Skeletal muscle cell (primary cell): ENCODE measurements at regions not wholly inside any gene's neighbourhood (a gene's known extent, or its start where the extent isn't known, plus 50 kb on each side); places are given as distances from the start of the nearest gene placed in this dataset.
"Not testable (repeated sequence)": the region's sequence is repeated elsewhere in the genome, so short reads cannot be mapped to it uniquely, and the experiment has no call there.

ENCODE experiments used
- DNase-seq: peaks from one replicate; pipeline ENCODE4 v3.0.0-alpha.2; 2010; ENCODE audit warnings: low read depth
- H3K4me3 ChIP-seq: 2 replicates; pipeline ENCODE4 v1.5.1; 2011; ENCODE audit warnings: low read depth, mild to moderate bottlenecking, control low read depth, low read length, moderate library complexity

DNA sequence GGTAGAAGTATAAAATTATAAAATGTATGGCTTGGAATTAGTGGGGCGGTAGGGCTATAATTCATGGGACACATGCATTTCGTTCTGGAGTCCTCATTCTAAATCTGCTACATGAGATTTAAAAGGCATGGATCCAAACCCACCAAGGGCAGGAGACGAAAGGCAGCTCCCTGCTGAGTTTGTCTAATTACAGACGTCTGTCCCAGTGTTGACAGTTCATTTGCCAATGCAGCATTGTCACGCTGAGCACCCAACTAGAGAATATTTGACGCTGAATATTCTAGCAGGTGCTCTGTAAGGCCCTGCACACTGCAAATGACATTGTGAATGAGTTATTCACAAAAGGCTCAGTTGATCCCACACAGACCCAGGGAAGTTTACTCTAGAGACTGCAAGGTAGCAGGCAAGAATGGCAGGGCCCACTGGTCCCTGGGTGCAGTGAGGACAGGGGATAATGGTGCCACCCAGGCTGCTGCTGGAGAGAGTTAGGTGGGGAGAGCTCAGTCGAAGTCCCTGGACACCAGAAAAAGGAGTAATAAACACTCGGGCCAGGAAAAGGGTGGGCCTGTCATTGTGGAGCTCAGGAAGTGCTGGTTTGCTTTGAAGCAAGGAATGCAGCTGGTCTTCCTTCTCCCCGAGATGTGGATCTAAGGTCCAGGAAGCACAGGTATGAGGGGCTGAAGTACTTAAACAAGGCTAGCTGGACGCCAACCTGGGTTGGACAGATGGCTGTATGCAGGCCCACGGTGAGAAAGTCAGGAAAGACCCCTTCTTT is 75.0 kb upstream of the JCAD start:
- no peak overlapping the region for H3K4me3 ChIP-seq
- no peak for DNase-seq

DNA sequence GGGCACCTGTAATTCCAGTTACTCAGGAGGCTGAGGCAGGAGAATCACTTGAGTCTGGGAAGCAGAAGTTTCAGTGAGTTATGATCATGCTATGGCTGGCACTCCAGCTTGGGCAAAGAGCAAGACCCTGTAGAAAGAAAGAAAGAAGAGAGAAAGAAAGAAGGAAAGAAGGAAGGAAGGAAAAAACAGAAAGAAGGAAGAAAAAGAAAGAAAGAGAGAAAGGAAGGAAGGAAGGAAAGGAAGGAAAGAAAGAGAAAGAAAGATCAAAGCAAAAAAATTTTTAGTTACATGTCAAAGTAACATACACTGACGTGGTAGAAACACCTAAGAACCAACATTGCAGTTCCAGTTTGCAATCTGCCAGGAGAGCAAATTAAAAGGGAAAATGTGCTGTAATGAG is 73.8 kb upstream of the JCAD start:
- no peak overlapping the region for H3K4me3 ChIP-seq
- no peak for DNase-seq

DNA sequence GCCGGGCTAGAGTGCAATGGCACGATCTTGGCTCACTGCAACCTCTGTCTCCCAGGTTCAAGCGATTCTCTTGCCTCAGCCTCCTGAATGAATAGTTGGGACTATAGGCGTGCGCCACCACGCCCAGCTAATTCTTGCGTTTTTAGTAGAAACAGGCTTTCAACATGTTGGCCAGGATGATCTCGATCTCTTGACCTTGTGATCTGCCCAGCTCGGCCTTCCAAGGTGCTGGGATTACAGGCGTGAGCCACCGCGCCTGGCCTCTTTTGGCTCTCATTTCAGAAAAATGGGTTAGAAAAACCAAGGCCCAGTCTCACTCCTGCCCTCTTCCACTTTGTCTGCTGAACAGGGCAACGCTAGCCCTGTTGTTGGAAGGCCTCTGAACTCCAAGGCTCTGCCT is 72.0 kb upstream of the JCAD start:
- H3K4me3 ChIP-seq, DNase-seq: not testable (repeated sequence)

DNA sequence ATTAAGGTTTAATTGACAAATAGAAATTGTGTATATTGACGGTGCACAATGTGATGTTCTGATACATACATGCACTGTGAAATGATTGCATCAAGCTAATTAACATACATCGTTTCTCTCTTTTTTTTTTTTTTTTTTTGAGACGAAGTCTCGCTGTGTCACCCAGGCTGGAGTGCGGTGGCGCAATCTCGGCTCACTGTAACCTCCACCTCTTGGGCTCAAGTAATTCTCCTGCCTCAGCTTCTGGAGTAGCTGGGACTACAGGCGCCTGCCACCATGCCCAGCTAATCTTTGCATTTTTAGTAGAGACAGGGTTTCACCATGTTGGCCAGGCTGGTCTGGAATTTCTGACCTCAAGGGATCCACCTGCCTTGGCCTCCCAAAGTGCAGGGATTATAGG is 69.9 kb upstream of the JCAD start:
- not testable (repeated sequence) for H3K4me3 ChIP-seq

DNA sequence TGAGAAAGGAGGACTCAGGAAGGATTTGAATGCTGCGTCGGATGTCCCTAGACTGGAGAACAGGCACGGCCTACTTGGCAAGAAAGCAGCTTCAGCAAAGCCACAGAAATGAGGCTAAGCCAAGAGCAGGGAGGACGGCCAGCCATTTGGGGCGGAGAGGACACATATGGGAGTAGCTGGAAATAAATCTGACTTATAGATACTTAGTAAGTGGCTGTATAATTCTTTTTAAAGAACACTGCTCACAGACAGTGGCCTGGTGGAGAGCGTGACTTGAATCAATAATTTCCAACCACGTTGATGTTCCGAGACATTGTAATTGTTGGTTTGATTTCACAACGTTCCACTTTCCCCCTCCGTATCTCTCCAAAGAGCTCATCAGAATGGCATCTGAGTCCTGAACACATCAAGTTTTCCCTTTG is 67.7 kb upstream of the JCAD start:
- H3K4me3 ChIP-seq, result no peak overlapping the region
- DNase-seq, result peak; percentile 56

More for the DNA sequence above, 69.9 kb upstream of the JCAD start:
- not testable (repeated sequence) for DNase-seq

DNA sequence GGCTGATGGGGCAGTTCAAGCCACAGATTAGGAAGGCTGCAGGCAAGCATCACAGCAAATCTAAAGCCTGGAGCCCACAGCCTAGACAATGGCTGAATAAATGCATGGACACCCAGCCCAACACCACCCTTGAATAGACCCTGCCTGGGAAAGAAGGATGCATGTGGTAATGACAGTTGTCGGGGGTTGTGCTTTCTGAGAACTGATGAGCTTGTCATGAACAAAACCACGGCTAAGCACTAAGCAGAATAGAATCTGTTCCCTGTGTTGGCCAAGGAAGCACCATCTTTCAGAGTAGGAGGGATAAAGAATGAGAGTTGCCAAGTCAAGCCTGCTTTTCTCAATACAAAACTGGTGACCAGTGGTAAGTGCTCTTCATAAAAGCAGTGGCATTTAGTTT is 66.1 kb upstream of the JCAD start:
- no peak for DNase-seq
- H3K4me3 ChIP-seq, result no peak overlapping the region

DNA sequence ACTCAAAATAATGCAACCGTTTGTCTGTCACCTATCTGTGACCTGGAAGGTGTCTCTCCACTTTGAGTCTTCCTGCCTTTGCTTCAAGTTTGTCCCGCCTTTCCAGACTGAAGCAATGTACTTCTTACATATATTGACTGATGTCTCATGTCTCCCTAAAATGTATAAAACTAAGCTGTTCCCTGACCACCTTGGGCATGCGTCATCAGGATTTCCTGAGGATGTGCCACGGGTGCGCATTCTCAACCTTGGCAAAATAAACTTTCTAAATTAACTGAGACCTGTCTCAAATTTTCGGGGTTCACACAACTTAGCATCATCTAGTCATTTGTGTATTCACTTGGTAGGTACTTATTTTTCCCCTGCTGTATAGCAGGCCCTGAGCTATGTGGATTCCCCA is 65.3 kb upstream of the JCAD start:
- DNase-seq, result no peak
- no peak overlapping the region for H3K4me3 ChIP-seq

DNA sequence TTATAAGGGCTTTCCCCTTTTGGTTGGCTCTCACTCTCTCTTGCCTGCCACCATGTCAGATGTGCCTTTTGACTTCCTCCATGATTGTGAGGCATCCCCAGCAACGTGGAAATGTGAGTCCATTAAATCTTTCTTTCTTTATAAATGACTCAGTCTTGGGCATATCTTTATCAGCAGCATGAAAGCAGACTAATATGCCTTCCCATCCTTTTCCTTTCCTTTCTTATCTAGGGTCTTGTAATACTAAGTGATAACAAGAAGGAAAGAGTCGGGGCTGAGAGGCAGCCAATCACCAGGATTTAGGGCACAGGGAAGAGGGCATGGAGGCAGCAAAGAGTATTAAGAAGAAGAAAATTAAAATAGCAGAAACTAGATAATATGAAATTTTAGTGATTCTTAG is 62.0 kb upstream of the JCAD start:
- DNase-seq, result no peak
- no peak overlapping the region for H3K4me3 ChIP-seq

DNA sequence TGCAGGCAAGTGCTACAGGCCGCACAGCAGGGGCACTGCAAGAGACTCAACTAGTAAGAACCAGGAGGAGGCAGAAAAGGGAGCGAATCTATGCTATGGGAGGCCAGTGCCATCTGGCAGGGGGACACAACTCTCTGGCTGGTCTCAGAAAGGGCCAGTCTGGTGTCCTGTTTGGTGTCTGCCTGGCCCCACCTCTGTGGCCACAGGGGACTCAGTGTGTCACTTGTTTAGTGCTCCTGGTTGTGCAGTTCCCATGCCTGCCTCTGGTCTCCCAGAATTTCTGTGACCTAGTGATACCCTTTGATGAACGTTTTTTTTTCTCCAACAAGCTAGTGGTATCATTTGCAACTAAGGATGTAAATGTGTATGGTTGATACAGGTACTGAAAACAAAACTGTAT is 59.2 kb upstream of the JCAD start:
- no peak for DNase-seq
- no peak overlapping the region for H3K4me3 ChIP-seq

DNA sequence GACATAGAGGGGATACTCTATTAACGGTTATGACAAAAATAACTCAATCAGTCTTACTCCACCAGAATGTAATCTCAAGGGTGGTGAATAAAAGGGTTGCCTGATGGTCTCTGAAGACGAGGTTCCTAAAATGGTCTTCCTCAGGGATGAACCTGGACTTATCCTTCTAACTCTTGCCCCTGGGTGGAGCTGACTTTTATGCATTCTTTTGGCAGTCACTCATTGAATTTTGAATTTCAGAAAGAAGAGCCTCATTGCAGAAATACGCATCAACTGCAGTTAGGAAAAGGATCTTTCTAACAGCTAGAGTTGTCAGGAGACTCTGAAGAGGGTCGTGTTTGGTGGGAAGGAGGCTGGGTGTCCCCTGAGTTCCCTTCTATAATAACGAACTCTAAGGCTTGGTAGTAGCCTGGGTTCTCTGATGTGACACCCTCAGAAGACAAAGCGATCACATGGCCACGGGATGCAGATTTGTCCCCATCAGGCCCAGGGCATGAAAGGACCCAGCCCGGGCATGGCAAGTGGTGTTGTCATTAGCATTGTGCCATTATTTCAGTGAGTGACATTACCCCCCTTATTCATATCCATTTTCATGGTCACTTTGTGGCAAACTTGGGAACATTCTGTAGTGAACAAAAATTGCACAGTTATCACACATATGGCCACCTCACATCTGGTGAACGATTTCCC is 58.6 kb upstream of the JCAD start:
- no peak for DNase-seq
- no peak overlapping the region for H3K4me3 ChIP-seq

DNA sequence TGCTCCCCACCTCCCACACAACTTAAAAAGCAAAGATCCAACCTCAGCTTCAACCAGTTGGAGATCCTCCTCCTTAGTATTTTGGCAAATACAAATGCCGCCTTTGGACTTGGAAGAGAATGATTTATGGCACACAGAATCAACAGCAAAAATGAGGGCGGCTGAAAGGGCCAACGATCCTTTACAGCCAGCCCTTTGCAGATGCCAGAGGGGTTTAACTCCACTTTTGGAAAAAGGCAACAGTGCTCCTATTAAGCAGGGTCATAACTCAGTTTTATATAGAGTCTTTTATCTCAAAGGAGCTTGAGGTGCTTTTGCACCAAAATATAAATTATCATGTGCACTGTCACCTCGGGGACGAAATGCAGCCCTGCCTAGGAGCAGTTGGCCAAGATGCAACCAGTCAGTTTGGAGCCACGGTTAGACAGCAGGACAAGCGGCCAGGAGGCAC is 56.7 kb upstream of the JCAD start:
- no peak for DNase-seq
- H3K4me3 ChIP-seq, result no peak overlapping the region

DNA sequence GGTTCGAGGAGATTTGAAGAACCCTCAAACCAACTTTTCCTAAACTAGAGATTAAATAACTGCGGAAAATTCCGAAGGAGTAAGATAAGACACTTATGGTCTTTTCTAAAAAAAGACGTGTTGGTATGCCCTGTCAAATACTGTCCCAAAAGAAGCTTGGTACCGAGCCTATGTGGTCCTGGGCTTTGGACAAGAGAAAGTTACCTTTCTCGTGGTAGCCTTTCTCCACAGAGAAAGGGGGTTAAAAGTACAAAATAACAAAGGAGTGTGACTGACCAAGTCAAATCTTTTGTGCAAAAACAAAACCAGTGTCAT is 56.2 kb upstream of the JCAD start:
- no peak overlapping the region for H3K4me3 ChIP-seq
- DNase-seq, result no peak

DNA sequence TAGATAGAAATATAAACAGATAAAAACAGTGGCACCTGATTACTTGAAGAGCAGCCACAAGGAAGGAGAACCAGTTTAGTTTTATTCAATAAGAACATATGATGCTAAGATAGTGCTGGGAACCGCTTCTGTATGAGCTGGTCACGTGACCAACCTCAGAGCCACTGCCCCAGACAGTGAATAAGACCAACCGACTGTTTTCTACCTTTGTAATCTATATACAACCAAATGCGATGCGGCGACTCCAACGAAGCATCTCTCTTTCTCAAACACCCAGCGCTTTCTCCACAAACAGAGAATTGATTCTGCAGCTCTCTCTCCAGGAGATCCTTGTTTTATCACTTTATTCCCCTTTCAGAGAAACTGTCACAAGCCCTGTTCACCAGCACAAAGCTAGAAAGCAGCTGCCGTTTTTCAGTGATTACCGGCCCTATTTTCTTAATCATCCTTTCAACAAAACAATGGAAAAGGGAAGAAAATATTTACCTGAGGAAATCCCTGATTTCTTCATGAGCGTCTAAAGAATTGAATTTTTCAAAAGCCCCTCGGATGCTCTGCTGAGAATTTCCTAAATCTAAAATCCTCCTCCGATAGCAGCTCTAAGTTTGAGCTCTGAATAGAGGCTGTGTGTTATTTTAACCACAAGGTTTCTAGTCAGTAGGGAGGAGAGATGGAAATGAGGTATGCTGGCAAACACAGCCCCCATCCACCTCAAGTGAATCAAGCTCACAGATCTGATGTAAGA is 55.7 kb upstream of the JCAD start:
- no peak for DNase-seq
- H3K4me3 ChIP-seq, result no peak overlapping the region

DNA sequence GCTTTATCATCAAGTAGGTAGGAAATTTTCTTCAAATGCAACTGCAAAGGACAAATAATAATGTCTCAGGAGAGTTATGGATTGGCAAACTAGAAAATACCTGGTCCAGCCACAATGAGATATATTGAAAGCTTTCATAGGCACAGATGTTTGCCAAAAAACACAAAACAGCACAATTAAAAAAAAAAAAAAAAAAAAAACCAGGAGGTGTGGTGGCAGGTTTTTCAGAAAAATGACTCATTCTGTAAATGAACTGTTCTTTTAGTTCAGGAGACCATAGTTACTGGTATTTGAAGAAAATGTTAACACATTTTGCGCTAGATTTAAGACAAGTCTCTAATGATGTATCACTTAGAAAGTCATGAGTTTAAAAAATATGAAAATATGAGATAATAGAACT is 55.0 kb upstream of the JCAD start:
- no peak for DNase-seq
- no peak overlapping the region for H3K4me3 ChIP-seq

DNA sequence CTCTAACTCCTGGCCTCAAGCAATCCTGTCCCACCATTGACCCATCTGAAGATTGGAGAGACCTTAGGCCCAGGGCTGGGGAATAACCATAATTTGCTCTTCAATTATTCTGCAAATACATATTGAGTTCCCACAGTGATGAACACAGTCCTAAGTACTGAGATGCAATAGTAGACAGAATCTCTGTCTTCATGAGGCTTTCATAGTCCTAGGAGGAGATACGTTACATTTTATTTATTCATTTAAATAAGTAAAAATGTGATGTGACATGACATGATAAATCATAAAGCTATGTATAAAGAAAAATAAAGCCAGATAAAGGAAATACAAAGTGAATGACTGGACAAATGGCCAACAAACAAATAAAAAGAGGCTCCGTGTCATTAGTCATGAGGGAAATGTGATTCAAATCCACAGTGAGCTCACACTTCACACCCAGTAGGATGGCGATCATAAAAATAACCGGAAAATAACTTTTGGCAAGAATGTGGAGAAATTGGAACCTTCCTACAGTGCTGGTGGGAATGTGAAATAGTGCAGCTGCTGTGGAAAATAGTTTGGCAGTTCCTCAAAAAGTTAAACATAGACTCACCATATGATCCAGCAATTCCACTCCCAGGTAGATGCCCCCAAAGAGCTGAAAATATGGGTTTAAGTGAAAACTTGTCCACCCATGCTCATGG is 52.1 kb upstream of the JCAD start:
- no peak overlapping the region for H3K4me3 ChIP-seq
- peak; percentile 67 for DNase-seq
